SK-N-SH (cell line): ENCODE measurements at regions not wholly inside any gene's neighbourhood (a gene's known extent, or its start where the extent isn't known, plus 50 kb on each side); places are given as distances from the start of the nearest gene placed in this dataset.

ENCODE experiments used
- CTCF ChIA-PET: fragments of 300-600, 350-600 bp; formaldehyde crosslinking; extraction: SDS; loops from one replicate; lab custom pipeline; 2021; lab: Yijun Ruan, JAX
- POLR2A ChIA-PET: fragments of 350-600 bp; sonication (Branson Sonifier 250); formaldehyde crosslinking; extraction: SDS; loops from one replicate; lab custom pipeline; 2020; ENCODE audit warnings: antibody characterized with exemption, inconsistent platforms; lab: Yijun Ruan, JAX
- DNase-seq: peaks from one replicate; pipeline ENCODE4 v3.0.0; 2012
- H2AFZ ChIP-seq: fragments of 200-600 bp; sonication (generic); 2 replicates; pipeline ENCODE4 v1.8.1; 2016; ENCODE audit warnings: antibody characterized with exemption, mild to moderate bottlenecking, low read depth
- H3F3A ChIP-seq: fragments of 200-600 bp; sonication (generic); replicated peaks from 2 replicates; pipeline ENCODE3; 2016; ENCODE audit warnings: antibody characterized with exemption, mild to moderate bottlenecking; ENCODE audit not compliant: insufficient read depth
- H3K27ac ChIP-seq, 2 experiments: fragments of 200-500 bp in 1 of 2; fragments of 200-600 bp in 1 of 2; sonication (Bioruptor generic) in 1 of 2; sonication (generic), shearing (Covaris generic) in 1 of 2; 2 replicates each; pipeline versions ENCODE4 v1.5.1 to v1.6.1; 2014 to 2016; ENCODE audit warnings: low read depth in 2 of 2, inconsistent platforms in 1 of 2, low read length in 1 of 2, mild to moderate bottlenecking in 1 of 2, mixed read lengths in 1 of 2
- H3K27me3 ChIP-seq: fragments of 200-600 bp; sonication (generic), shearing (Covaris generic); 2 replicates; pipeline ENCODE4 v1.6.1; 2016; ENCODE audit warnings: mixed run types; ENCODE audit not compliant: insufficient read depth
- H3K36me3 ChIP-seq, 2 experiments: fragments of 200-500 bp in 1 of 2; fragments of 200-600 bp in 1 of 2; sonication (Bioruptor generic) in 1 of 2; sonication (generic) in 1 of 2; replicated peaks in 1 of 2; 2 replicates each; pipeline versions ENCODE3 to v1.5.1; 2014 to 2016; ENCODE audit warnings: low read length in 1 of 2, mild to moderate bottlenecking in 1 of 2; ENCODE audit not compliant: insufficient read depth in 2 of 2, control insufficient read depth in 1 of 2
- H3K4me1 ChIP-seq, 2 experiments: fragments of 200-500 bp in 1 of 2; fragments of 200-600 bp in 1 of 2; sonication (Bioruptor generic) in 1 of 2; sonication (generic), shearing (Covaris generic) in 1 of 2; 2 replicates each; pipeline versions ENCODE4 v1.5.1 to v1.6.1; 2014 to 2016; ENCODE audit warnings: low read depth in 1 of 2, low read length in 1 of 2, mixed run types in 1 of 2; ENCODE audit not compliant: insufficient read depth in 2 of 2, control insufficient read depth in 1 of 2
- H3K4me2 ChIP-seq: fragments of 200-600 bp; sonication (generic), shearing (Covaris generic); 2 replicates; pipeline ENCODE4 v1.6.1; 2017; ENCODE audit warnings: mixed run types
- H3K4me3 ChIP-seq, 2 experiments: fragments of 200-500 bp in 1 of 2; fragments of 200-600 bp in 1 of 2; sonication (Bioruptor generic) in 1 of 2; sonication (generic), shearing (Covaris generic) in 1 of 2; 2 replicates each; pipeline versions ENCODE4 v1.5.1 to v1.8.1; 2014 to 2016; ENCODE audit warnings: low read depth in 2 of 2, inconsistent platforms in 1 of 2, low read length in 1 of 2, mild to moderate bottlenecking in 1 of 2, mixed read lengths in 1 of 2, moderate library complexity in 1 of 2
- H3K79me2 ChIP-seq: fragments of 200-600 bp; sonication (generic); 2 replicates; pipeline ENCODE4 v1.8.1; 2017; ENCODE audit warnings: mild to moderate bottlenecking; ENCODE audit not compliant: insufficient read depth
- H3K9ac ChIP-seq: fragments of 200-600 bp; sonication (generic); 2 replicates; pipeline ENCODE4 v1.6.1; 2017; ENCODE audit warnings: mixed run types
- H3K9me2 ChIP-seq: fragments of 200-600 bp; sonication (generic); 2 replicates; pipeline ENCODE4 v1.6.1; 2017; ENCODE audit warnings: mixed run types
- H3K9me3 ChIP-seq: fragments of 200-600 bp; sonication (generic); 2 replicates; pipeline ENCODE4 v1.6.1; 2017; ENCODE audit warnings: mixed run types, mild to moderate bottlenecking, moderate library complexity
- H4K20me1 ChIP-seq: fragments of 200-600 bp; sonication (generic); 2 replicates; pipeline ENCODE4 v1.6.1; 2017; ENCODE audit warnings: mild to moderate bottlenecking, mixed run types; ENCODE audit not compliant: insufficient read depth
- ELF1 ChIP-seq: IDR thresholded peaks from 2 replicates; pipeline ENCODE4 v1.4.0; 2012
- EP300 ChIP-seq, 2 experiments: IDR thresholded peaks; 2 replicates each; pipeline versions ENCODE4 v1.4.0 to v1.6.1; 2012; ENCODE audit warnings: borderline replicate concordance in 1 of 2, low read depth in 1 of 2, low read length in 1 of 2
- FOSL2 ChIP-seq: IDR thresholded peaks from 2 replicates; pipeline ENCODE4 v1.4.0; 2012; ENCODE audit warnings: low read depth, mild to moderate bottlenecking, moderate library complexity, borderline replicate concordance
- FOXM1 ChIP-seq: IDR thresholded peaks from 2 replicates; pipeline ENCODE4 v1.4.0; 2012; ENCODE audit warnings: low read depth, mild to moderate bottlenecking
- GABPA ChIP-seq: IDR thresholded peaks from 2 replicates; pipeline ENCODE4 v1.4.0; 2012; ENCODE audit warnings: low read depth, mild to moderate bottlenecking
- JUND ChIP-seq: IDR thresholded peaks from 2 replicates; pipeline ENCODE4 v1.4.0; 2012
- MEF2A ChIP-seq: IDR thresholded peaks from 2 replicates; pipeline ENCODE4 v1.4.0; 2012; ENCODE audit warnings: low read depth, borderline replicate concordance
- MXI1 ChIP-seq: IDR thresholded peaks from 2 replicates; pipeline ENCODE4 v1.6.1; 2012; ENCODE audit warnings: mild to moderate bottlenecking, low read depth, low read length, improper control_type of control experiment
- NFIC ChIP-seq: IDR thresholded peaks from 2 replicates; pipeline ENCODE4 v1.4.0; 2012; ENCODE audit warnings: borderline replicate concordance
- RFX5 ChIP-seq: IDR thresholded peaks from 2 replicates; pipeline ENCODE4 v1.6.1; 2012; ENCODE audit warnings: mild to moderate bottlenecking, improper control_type of control experiment, low read length
- RXRA ChIP-seq: IDR thresholded peaks from 2 replicates; pipeline ENCODE4 v1.4.0; 2012; ENCODE audit warnings: low read depth, mild to moderate bottlenecking, borderline replicate concordance
- SMC3 ChIP-seq: IDR thresholded peaks from 2 replicates; pipeline ENCODE4 v1.6.1; 2012; ENCODE audit warnings: low read depth, low read length, improper control_type of control experiment
- YY1 ChIP-seq: IDR thresholded peaks from 2 replicates; pipeline ENCODE4 v1.4.0; 2012; ENCODE audit warnings: low read depth, mild to moderate bottlenecking
- WGBS: methylation state at CpG from one replicate; pipeline ENCODE4 v1.1.6; 2017; ENCODE audit warnings: low lambda C conversion rate; 5-methylcytosine and 5-hydroxymethylcytosine counted together
- TF ChIP-seq, protein P1 (sequence below): IDR thresholded peaks from 2 replicates; pipeline ENCODE4 v1.4.0; 2012; ENCODE audit warnings: low read depth, borderline replicate concordance
- TF ChIP-seq, protein P2 (sequence below): IDR thresholded peaks from 2 replicates; pipeline ENCODE4 v1.4.0; 2012; ENCODE audit warnings: low read depth
- TF ChIP-seq, protein P3 (sequence below): IDR thresholded peaks from 2 replicates; pipeline ENCODE4; 2012

DNA sequence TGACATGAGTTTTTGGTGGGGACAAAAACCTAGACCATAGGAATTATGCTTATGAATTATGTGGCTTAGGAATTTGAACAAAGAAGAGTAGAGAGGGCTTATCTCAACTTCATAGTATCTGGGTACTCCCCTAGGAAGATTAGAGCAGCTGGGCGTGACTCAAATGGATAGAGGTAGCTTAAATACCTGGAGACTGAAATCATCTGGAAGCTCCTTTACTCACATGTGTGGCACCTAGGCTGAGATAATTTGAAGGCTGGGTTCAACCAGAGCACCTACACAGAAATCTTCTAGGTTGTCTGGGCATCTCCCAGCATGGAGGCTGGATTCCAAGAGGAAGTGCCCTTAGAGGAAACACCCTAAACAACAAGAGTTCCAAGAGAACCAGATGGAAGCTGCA is 393.9 kb downstream of the ADAMTS20 start:
- 45% methylated on average over 1 of the region's 1 CpG for WGBS
- Histone ChIP-seq H3K9ac (no peak overlapping the region), H3K27me3 (no peaks in the 10 kb centered on the region), H2AFZ (no peak overlapping the region), H4K20me1 (no peaks in the 10 kb centered on the region), H3K4me2 (no peak overlapping the region), H3F3A (no peaks in the 10 kb centered on the region), H3K9me3 (no peaks in the 10 kb centered on the region), H3K4me1 (no peaks in the 10 kb centered on the region)
- POLR2A ChIA-PET, result no interaction called here
- CTCF ChIA-PET, result no interaction called here
- DNase-seq, result no peak
- TF ChIP-seq, protein P1, sequence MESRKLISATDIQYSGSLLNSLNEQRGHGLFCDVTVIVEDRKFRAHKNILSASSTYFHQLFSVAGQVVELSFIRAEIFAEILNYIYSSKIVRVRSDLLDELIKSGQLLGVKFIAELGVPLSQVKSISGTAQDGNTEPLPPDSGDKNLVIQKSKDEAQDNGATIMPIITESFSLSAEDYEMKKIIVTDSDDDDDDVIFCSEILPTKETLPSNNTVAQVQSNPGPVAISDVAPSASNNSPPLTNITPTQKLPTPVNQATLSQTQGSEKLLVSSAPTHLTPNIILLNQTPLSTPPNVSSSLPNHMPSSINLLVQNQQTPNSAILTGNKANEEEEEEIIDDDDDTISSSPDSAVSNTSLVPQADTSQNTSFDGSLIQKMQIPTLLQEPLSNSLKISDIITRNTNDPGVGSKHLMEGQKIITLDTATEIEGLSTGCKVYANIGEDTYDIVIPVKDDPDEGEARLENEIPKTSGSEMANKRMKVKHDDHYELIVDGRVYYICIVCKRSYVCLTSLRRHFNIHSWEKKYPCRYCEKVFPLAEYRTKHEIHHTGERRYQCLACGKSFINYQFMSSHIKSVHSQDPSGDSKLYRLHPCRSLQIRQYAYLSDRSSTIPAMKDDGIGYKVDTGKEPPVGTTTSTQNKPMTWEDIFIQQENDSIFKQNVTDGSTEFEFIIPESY, result no peak
- no peak for TF ChIP-seq MXI1
- no peak for TF ChIP-seq FOXM1
- no peak for TF ChIP-seq GABPA
- TF ChIP-seq EP300 (IDR thresholded peaks at IDR 0.05; ENCODE audit: borderline replicate concordance in 1 of 2, low read depth in 1 of 2, low read length in 1 of 2), result no peak
- no peak for TF ChIP-seq RFX5
- no peak for TF ChIP-seq RXRA
- TF ChIP-seq SMC3, result no peak
- no peak for TF ChIP-seq NFIC
- TF ChIP-seq, protein P2, sequence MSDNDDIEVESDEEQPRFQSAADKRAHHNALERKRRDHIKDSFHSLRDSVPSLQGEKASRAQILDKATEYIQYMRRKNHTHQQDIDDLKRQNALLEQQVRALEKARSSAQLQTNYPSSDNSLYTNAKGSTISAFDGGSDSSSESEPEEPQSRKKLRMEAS, result no peak
- no peak for TF ChIP-seq FOSL2
- TF ChIP-seq JUND, result no peak
- TF ChIP-seq MEF2A, result no peak
- TF ChIP-seq, all 33 proteins: peak for 0
- Histone ChIP-seq H3K79me2 (no peaks in the 10 kb centered on the region), H3K4me3 (no peak overlapping the region), H3K36me3 (no peaks in the 10 kb centered on the region), H3K9me2 (no peaks in the 10 kb centered on the region), H3K27ac (no peak overlapping the region)

DNA sequence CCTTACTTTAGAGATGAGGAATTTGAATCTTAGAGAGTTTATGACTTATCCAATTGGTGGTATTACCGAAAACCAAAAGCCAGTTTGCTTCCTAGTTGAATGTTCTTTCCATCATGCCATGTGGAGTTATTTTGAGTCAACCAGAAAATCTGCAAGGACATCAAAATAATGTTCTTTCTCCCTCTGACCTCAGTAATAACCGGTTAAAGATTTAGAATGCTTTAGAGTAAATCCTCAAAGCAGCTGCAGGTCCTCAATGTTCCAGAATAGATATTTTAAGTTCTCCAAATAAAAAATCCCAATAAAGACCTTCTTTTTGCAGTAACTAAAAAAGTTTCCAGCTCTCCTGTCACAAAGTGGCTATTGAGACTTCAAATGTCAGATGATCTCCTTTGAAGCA is 396.6 kb downstream of the ADAMTS20 start:
- no peaks in the 10 kb centered on the region for H3K9me3 ChIP-seq
- no peak for DNase-seq
- no peaks in the 10 kb centered on the region for H4K20me1 ChIP-seq
- no peaks in the 10 kb centered on the region for H3K36me3 ChIP-seq
- no peaks in the 10 kb centered on the region for H3K9me2 ChIP-seq
- no peaks in the 10 kb centered on the region for H3K4me1 ChIP-seq
- H3K27ac ChIP-seq, result no peak overlapping the region
- H3K4me2 ChIP-seq, result no peak overlapping the region
- no peaks in the 10 kb centered on the region for H3F3A ChIP-seq
- no peak overlapping the region for H3K9ac ChIP-seq
- CTCF ChIA-PET, result no interaction called here
- TF ChIP-seq, protein P3, sequence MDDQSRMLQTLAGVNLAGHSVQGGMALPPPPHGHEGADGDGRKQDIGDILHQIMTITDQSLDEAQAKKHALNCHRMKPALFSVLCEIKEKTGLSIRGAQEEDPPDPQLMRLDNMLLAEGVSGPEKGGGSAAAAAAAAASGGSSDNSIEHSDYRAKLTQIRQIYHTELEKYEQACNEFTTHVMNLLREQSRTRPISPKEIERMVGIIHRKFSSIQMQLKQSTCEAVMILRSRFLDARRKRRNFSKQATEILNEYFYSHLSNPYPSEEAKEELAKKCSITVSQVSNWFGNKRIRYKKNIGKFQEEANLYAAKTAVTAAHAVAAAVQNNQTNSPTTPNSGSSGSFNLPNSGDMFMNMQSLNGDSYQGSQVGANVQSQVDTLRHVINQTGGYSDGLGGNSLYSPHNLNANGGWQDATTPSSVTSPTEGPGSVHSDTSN, result no peak
- TF ChIP-seq FOXM1 (no peak), ELF1 (no peak), YY1 (no peak)
- no peaks in the 10 kb centered on the region for H3K27me3 ChIP-seq
- H2AFZ ChIP-seq, result no peak overlapping the region
- 26% methylated on average over 2 of the region's 2 CpGs for WGBS
- H3K79me2 ChIP-seq, result no peaks in the 10 kb centered on the region
- POLR2A ChIA-PET, result no interaction called here
- H3K4me3 ChIP-seq, result no peak overlapping the region
